WERI-Rb-1 (cell line): ENCODE measurements at regions not wholly inside any gene's neighbourhood (a gene's known extent, or its start where the extent isn't known, plus 50 kb on each side); places are given as distances from the start of the nearest gene placed in this dataset.

Experiments
- DNase-seq: peaks from one replicate; pipeline ENCODE4 v3.0.0-alpha.2; 2020
- H3K27ac ChIP-seq: fragments of 250-450 bp; sonication (Bioruptor Pico); 2 replicates; pipeline ENCODE4 v1.5.1; 2020; ENCODE audit warnings: mild to moderate bottlenecking, moderate library complexity
- H3K27me3 ChIP-seq: fragments of 250-450 bp; sonication (Bioruptor Pico); 2 replicates; pipeline ENCODE4 v1.5.1; 2021; ENCODE audit warnings: mild to moderate bottlenecking, low read depth, moderate library complexity; ENCODE audit not compliant: insufficient read depth, severe bottlenecking
- H3K36me3 ChIP-seq: fragments of 250-450 bp; sonication (Bioruptor Pico); 2 replicates; pipeline ENCODE4 v1.5.1; 2020; ENCODE audit warnings: mild to moderate bottlenecking, moderate library complexity
- H3K4me3 ChIP-seq: 2 replicates; pipeline ENCODE4 v1.5.1; 2011; ENCODE audit warnings: low read depth, mild to moderate bottlenecking, control low read depth, low read length
- H3K9me3 ChIP-seq: fragments of 250-450 bp; sonication (Bioruptor Pico); 2 replicates; pipeline ENCODE4 v1.5.1; 2021; ENCODE audit warnings: mild to moderate bottlenecking, moderate library complexity; ENCODE audit not compliant: severe bottlenecking
- TF ChIP-seq, protein P1 (sequence below): IDR thresholded peaks from 2 replicates; pipeline ENCODE4 v1.5.1; 2011; ENCODE audit warnings: low read depth, mild to moderate bottlenecking, control low read depth, inconsistent platforms, low read length

GRCh38 chr22:22997262-22997898, 72.9 kb upstream of the GNAZ start:
- H3K4me3 ChIP-seq: no peak overlapping the region
- H3K9me3 ChIP-seq: peaks cover 22% of the 10 kb centered on the region
- H3K27me3 ChIP-seq: no peaks in the 10 kb centered on the region
- H3K27ac ChIP-seq: no peak overlapping the region
- no peaks in the 10 kb centered on the region for H3K36me3 ChIP-seq
- no peak for DNase-seq
- TF ChIP-seq, protein P1, sequence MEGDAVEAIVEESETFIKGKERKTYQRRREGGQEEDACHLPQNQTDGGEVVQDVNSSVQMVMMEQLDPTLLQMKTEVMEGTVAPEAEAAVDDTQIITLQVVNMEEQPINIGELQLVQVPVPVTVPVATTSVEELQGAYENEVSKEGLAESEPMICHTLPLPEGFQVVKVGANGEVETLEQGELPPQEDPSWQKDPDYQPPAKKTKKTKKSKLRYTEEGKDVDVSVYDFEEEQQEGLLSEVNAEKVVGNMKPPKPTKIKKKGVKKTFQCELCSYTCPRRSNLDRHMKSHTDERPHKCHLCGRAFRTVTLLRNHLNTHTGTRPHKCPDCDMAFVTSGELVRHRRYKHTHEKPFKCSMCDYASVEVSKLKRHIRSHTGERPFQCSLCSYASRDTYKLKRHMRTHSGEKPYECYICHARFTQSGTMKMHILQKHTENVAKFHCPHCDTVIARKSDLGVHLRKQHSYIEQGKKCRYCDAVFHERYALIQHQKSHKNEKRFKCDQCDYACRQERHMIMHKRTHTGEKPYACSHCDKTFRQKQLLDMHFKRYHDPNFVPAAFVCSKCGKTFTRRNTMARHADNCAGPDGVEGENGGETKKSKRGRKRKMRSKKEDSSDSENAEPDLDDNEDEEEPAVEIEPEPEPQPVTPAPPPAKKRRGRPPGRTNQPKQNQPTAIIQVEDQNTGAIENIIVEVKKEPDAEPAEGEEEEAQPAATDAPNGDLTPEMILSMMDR: no peak

DNA sequence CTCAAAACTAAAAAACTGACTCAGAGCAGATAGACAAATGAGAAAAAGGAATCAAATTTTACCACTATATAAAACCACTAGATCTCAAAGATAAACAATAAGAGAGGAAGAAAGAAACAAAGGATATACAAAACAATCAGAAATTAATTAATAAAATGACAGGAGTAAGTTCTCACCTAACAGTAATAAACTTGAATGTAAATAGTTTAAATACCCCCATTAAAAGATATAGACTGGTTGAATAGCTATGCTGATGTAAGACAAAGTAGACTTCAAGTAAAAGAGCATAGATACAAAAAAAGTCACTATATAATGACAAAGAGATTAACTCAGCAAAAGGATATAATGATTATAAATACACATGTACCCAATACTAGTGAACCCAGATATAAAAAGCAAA, 72.3 kb upstream of the GNAZ start:
- H3K9me3 ChIP-seq: peaks cover 22% of the 10 kb centered on the region
- H3K4me3 ChIP-seq: no peak overlapping the region
- H3K27ac ChIP-seq: no peak overlapping the region
- no peaks in the 10 kb centered on the region for H3K36me3 ChIP-seq
- H3K27me3 ChIP-seq: no peaks in the 10 kb centered on the region
- TF ChIP-seq, protein P1: no peak
- no peak for DNase-seq

GRCh38 chr22:22999523-22999922, 70.8 kb upstream of the GNAZ start:
- Histone ChIP-seq H3K36me3 (no peaks in the 10 kb centered on the region), H3K27ac (no peak overlapping the region), H3K9me3 (peaks cover 22% of the 10 kb centered on the region), H3K4me3 (no peak overlapping the region), H3K27me3 (no peaks in the 10 kb centered on the region)
- no peak for DNase-seq
- TF ChIP-seq, protein P1: no peak

- peaks cover 22% of the 10 kb centered on the region for H3K9me3 ChIP-seq
- TF ChIP-seq, protein P1: no peak
Measured at GRCh38 chr22:23000657-23001347, 69.5 kb upstream of the GNAZ start.

GRCh38 chr22:23001463-23001862, 68.9 kb upstream of the GNAZ start:
- H3K27ac ChIP-seq: no peak overlapping the region
- H3K36me3 ChIP-seq: no peaks in the 10 kb centered on the region
- peaks cover 19% of the 10 kb centered on the region for H3K9me3 ChIP-seq
- DNase-seq: no peak
- TF ChIP-seq, protein P1: no peak
- no peak overlapping the region for H3K4me3 ChIP-seq
- H3K27me3 ChIP-seq: no peaks in the 10 kb centered on the region

More at GRCh38 chr22:23000657-23001347, 69.5 kb upstream of the GNAZ start:
- DNase-seq: no peak
- Histone ChIP-seq H3K27ac (no peak overlapping the region), H3K4me3 (no peak overlapping the region), H3K36me3 (no peaks in the 10 kb centered on the region), H3K27me3 (no peaks in the 10 kb centered on the region)
